Activated naive CD4-positive, alpha-beta T cell treated with anti-CD3 and anti-CD28 coated beads, Interleukin-2, amount 50 U/mL, for 24 hours (primary cell): ENCODE measurements at regions not wholly inside any gene's neighbourhood (a gene's known extent, or its start where the extent isn't known, plus 50 kb on each side); places are given as distances from the start of the nearest gene placed in this dataset.
"Not testable (repeated sequence)": the region's sequence is repeated elsewhere in the genome, so short reads cannot be mapped to it uniquely, and the experiment has no call there.

Source experiments
- H3K27ac Mint-ChIP-seq: one replicate; pipeline ENCODE4 v1.8.0; 2021; ENCODE audit warnings: mild to moderate bottlenecking, mixed read lengths
- H3K27me3 Mint-ChIP-seq: one replicate; pipeline ENCODE4 v1.8.0; 2021; ENCODE audit warnings: mixed read lengths
- H3K36me3 Mint-ChIP-seq: one replicate; pipeline ENCODE4 v1.8.0; 2021; ENCODE audit warnings: mixed read lengths
- H3K4me1 Mint-ChIP-seq: one replicate; pipeline ENCODE4 v1.8.0; 2021; ENCODE audit warnings: mixed read lengths
- H3K4me3 Mint-ChIP-seq: one replicate; pipeline ENCODE4 v1.8.0; 2021; ENCODE audit warnings: mild to moderate bottlenecking, mixed read lengths
- H3K9me3 Mint-ChIP-seq: one replicate; pipeline ENCODE4 v1.8.0; 2021; ENCODE audit warnings: mixed read lengths

DNA sequence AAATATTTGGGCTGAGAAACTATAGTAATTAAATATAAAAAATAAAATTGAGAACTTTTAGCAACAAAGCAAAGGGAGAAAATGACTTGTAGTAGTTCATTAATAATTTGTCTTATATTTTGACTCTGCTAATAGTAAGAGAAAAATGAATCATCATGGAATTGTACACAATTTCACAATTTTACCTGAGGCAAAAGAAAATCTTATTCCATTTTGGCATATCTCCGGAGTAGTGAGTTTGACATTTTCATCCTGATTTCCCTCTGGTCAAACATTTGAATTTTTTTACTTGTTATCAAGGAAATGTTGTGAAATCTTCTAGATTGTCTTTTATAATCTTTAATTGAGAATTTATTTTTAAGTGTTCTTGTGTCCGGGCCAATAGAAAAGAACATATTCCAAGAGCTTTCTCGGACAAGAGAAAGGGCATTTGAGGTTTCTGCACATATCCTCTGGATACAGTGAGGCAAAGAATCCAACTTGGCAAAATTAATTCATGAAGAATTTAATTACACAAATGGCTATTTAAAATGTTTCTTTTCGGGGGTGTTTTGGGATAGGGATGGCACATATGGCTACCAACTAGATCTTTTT lies 89.3 kb upstream of the IGSF10 start:
- H3K4me1 Mint-ChIP-seq, result no peaks in the 10 kb centered on the region
- H3K36me3 Mint-ChIP-seq, result no peaks in the 10 kb centered on the region
- no peak overlapping the region for H3K4me3 Mint-ChIP-seq
- peaks cover 1% of the 10 kb centered on the region for H3K27me3 Mint-ChIP-seq
- no peaks in the 10 kb centered on the region for H3K9me3 Mint-ChIP-seq
- H3K27ac Mint-ChIP-seq, result no peak overlapping the region

DNA sequence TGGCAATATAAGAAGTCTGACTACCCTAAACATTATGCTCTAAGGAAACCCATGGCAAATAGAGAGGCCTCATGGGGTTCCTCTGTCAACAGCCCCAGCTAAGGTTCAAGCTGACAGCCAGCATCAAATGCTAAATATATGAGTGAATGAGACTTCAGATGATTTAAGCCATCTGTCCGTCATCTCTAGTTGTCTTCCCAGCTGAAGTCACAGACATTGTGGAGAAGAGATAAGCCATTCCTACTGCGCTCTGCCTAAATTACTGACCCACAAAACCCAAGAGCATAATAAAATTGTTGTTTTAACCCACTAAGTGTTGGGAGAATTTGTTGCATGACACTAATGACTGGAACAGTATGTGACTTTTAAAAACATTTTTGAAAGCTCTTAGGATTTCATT lies 87.3 kb upstream of the IGSF10 start:
- H3K27ac Mint-ChIP-seq, result no peak overlapping the region
- H3K4me1 Mint-ChIP-seq, result no peaks in the 10 kb centered on the region
- no peaks in the 10 kb centered on the region for H3K36me3 Mint-ChIP-seq
- no peaks in the 10 kb centered on the region for H3K9me3 Mint-ChIP-seq
- peaks cover 1% of the 10 kb centered on the region for H3K27me3 Mint-ChIP-seq
- H3K4me3 Mint-ChIP-seq, result no peak overlapping the region

DNA sequence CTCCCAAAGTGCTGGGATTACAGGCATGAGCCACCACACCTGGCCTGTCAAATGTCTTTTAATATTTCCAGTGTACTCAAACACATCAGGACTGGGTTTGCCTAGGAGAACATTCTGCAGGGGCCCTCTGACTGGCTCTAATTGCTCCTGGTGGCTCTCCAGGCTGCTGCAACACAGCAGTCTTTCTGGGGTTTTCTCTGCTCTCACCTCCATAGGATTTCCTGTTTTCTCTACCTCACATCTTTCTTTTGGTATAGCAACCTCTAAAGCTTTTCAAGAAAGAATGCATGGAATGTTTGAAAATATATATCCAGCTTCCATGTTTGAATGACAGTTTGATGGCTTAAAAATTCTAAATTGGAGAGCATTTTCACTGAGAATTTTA lies 83.3 kb upstream of the IGSF10 start:
- no peaks in the 10 kb centered on the region for H3K36me3 Mint-ChIP-seq
- no peaks in the 10 kb centered on the region for H3K4me1 Mint-ChIP-seq
- H3K27ac Mint-ChIP-seq, result no peak overlapping the region
- H3K27me3 Mint-ChIP-seq, result peaks cover 1% of the 10 kb centered on the region
- H3K4me3 Mint-ChIP-seq, result no peak overlapping the region
- no peaks in the 10 kb centered on the region for H3K9me3 Mint-ChIP-seq

DNA sequence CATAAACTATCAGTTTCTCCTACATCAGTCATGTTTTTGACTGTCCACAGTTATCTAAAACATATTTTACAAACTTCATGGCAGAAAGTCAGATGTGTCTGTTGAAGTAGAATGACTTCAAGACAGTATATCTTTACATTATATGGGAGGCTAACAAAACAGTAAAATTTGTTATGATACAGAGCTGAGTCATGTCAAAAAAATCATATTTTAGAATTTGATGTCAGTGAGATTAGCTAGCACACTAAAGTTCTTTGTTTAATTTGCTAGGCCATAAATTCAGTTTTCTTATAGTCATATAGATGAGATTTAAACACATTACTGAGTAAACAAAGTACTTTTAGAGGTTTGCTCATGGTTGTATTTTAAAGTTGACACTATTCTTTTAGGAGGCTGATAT lies 80.3 kb upstream of the IGSF10 start:
- H3K36me3 Mint-ChIP-seq, result no peaks in the 10 kb centered on the region
- no peaks in the 10 kb centered on the region for H3K27me3 Mint-ChIP-seq
- no peaks in the 10 kb centered on the region for H3K9me3 Mint-ChIP-seq
- no peak overlapping the region for H3K4me3 Mint-ChIP-seq
- H3K27ac Mint-ChIP-seq, result no peak overlapping the region
- no peaks in the 10 kb centered on the region for H3K4me1 Mint-ChIP-seq

DNA sequence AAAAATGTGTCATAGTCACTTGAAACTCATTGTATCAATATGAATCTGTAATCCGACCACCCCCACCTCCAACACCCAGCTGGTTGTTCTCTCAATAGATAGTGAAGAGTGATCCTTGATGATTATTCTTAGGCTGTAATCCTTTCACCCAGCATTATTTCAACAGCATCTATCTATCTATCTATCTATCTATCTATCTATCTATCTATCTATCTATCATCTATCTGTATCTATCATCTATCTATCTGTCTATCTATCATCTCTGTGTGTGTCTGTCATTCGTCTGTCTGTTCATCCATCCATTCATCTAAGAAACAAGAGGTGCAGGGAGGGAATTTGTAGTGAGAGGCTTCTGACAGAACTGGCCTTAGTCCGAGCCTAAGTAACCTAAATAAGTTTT lies 78.7 kb upstream of the IGSF10 start:
- H3K4me3 Mint-ChIP-seq, result no peak overlapping the region
- no peaks in the 10 kb centered on the region for H3K27me3 Mint-ChIP-seq
- H3K36me3 Mint-ChIP-seq, result no peaks in the 10 kb centered on the region
- H3K9me3 Mint-ChIP-seq, result no peaks in the 10 kb centered on the region
- H3K4me1 Mint-ChIP-seq, result no peaks in the 10 kb centered on the region
- H3K27ac Mint-ChIP-seq, result no peak overlapping the region

DNA sequence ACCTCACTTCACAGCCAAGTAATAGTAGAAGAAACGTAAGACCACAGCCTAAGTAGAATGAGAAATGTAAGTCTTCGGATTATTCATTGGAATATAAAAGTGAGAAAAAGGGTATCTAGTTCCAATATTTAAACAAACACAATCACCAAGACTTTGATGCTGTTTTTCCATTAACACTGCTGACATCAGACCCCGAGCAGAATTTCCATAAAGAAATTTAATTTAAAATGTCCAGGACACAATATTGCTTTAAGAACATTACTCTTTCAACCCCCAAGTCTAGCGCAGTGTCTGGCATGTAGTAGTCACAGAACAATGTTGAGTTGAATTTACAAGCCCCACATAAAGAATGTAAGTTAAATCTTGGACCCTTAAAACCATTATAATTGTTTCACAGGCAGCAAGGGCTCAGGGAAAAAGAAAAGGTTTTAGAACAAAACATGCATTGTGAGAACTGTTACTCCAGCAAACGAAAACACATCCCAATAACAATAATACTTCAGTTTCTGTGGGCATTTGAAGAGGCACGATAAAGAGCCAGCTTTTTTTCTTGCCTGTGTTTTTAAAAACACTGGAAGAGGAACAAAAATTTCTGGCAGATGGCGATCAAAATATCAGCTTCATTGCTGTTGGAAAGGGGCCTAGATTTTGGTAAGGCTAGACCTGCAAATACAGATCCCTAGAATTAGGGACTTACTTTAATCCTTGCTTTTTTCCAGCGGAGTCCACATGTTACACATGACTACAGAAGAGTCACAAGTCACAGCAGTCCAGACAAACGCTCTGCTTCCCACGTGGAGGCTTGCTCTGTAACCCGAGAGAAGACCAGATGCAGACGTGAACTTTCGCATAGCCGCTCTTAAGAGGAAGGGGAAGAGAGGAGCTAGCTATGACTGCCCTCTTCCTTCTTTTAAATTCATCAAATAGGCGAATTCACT lies 77.9 kb upstream of the IGSF10 start:
- H3K27me3 Mint-ChIP-seq, result no peaks in the 10 kb centered on the region
- no peaks in the 10 kb centered on the region for H3K4me1 Mint-ChIP-seq
- no peaks in the 10 kb centered on the region for H3K36me3 Mint-ChIP-seq

DNA sequence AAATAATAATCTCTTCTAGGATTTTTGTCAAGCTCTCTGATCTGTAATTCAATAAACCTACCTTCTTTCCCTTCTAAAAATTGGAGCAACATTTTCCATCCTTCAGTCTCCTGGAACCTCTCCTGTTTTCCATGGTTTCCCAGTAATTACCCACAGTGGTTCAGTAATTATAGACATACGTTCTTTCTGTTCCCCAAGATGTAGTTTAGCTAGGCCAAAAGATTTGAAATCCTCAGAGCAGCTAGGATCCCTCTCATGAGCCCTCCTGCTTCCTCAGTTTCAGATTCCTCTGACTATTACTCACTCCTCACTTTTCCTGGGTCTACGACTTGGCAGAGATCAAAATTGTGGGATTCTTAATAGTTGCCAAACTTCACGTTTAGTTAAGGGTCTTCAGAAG lies 76.9 kb upstream of the IGSF10 start:
- H3K27ac Mint-ChIP-seq, result no peak overlapping the region
- H3K36me3 Mint-ChIP-seq, result no peaks in the 10 kb centered on the region
- no peaks in the 10 kb centered on the region for H3K27me3 Mint-ChIP-seq
- H3K9me3 Mint-ChIP-seq, result no peaks in the 10 kb centered on the region
- no peak overlapping the region for H3K4me3 Mint-ChIP-seq
- H3K4me1 Mint-ChIP-seq, result no peaks in the 10 kb centered on the region

More for the DNA sequence above, 77.9 kb upstream of the IGSF10 start:
- Mint-ChIP-seq H3K27ac (no peak overlapping the region), H3K4me3 (no peak overlapping the region), H3K9me3 (no peaks in the 10 kb centered on the region)

DNA sequence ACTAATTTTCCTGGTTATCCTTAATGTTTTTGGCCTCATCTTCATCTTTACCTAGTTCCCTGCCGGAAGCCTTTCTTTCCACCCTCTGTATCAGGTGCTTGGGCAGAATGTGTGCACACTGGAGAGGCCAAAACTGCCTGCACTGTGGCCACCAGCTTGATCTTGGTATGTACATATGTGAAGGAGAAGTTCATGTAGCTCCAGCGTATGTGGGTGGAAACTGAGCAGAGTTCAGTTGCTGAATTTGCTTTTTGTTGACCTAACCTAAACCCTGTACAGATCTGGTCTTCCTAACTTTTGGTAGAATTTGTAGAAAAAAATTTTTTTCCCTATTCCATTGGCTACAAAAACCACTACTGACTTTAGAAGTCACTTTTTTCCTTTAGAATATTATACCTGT lies 65.9 kb upstream of the IGSF10 start:
- Mint-ChIP-seq H3K27ac (no peak overlapping the region), H3K4me1 (no peaks in the 10 kb centered on the region), H3K27me3 (peaks cover 4% of the 10 kb centered on the region), H3K36me3 (no peaks in the 10 kb centered on the region), H3K9me3 (no peaks in the 10 kb centered on the region), H3K4me3 (no peak overlapping the region)

DNA sequence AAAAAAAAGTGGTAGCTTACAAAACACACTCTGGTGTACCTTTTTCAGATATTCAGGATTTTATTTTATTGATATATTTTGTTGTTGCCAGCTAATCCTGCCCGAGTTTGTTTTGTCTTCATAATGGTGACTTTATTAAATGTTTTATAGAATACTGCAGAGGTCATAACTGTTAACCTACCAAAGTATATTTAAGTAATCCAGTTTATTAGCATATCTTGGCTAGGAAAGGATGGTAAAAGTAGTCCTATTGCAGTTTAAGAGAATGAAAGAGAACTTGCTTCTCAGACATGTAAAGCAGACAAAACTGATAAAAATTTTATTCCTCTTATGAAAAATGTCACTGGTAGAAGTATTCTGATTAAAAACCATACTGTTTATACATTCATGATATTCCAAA lies 59.2 kb upstream of the IGSF10 start:
- no peaks in the 10 kb centered on the region for H3K36me3 Mint-ChIP-seq
- no peaks in the 10 kb centered on the region for H3K4me1 Mint-ChIP-seq
- H3K27ac Mint-ChIP-seq, result no peak overlapping the region
- H3K4me3 Mint-ChIP-seq, result no peak overlapping the region
- H3K27me3 Mint-ChIP-seq, result peaks cover 7% of the 10 kb centered on the region
- H3K9me3 Mint-ChIP-seq, result peaks cover 6% of the 10 kb centered on the region

DNA sequence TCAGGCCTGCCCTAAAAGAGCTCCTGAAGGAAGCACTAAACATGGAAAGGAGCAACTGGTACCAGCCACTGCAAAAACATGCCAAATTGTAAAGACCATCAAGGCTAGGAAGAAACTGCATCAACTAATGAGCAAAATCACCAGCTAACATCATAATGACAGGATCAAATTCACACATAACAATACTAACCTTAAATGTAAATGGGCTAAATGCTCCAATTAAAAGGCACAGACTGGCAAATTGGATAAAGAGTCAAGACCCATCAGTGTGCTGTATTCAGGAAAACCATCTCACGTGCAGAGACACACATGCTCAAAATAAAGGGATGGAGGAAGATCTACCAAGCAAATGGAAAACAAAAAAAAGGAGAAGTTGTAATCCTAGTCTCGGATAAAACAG lies 50.6 kb upstream of the IGSF10 start:
- H3K4me3 Mint-ChIP-seq, H3K4me1 Mint-ChIP-seq, H3K9me3 Mint-ChIP-seq, H3K36me3 Mint-ChIP-seq, H3K27me3 Mint-ChIP-seq, H3K27ac Mint-ChIP-seq: not testable (repeated sequence)
